Neuronal stem cell (in vitro differentiated cells): ENCODE measurements at regions not wholly inside any gene's neighbourhood (a gene's known extent, or its start where the extent isn't known, plus 50 kb on each side); places are given as distances from the start of the nearest gene placed in this dataset.

ENCODE experiments used
- DNase-seq: peaks from one replicate; pipeline ENCODE4 v3.0.0-alpha.2; 2013; ENCODE audit warnings: low spot score
- H2AFZ ChIP-seq: one replicate; pipeline ENCODE4 v1.6.1; 2013; ENCODE audit warnings: mild to moderate bottlenecking, low read length, inconsistent platforms
- H2AK5ac ChIP-seq: 2 replicates; pipeline ENCODE4 v1.6.1; 2013; ENCODE audit warnings: low read depth, mild to moderate bottlenecking, inconsistent platforms, low read length, moderate library complexity, mixed read lengths
- H2BK120ac ChIP-seq: 2 replicates; pipeline ENCODE4 v1.6.1; 2013; ENCODE audit warnings: low read depth, mild to moderate bottlenecking, inconsistent platforms, low read length, moderate library complexity, mixed read lengths
- H2BK12ac ChIP-seq: one replicate; pipeline ENCODE4 v1.6.1; 2013; ENCODE audit warnings: low read length, inconsistent platforms
- H2BK15ac ChIP-seq: 2 replicates; pipeline ENCODE4 v1.6.1; 2013; ENCODE audit warnings: mild to moderate bottlenecking, low read length, inconsistent platforms, mixed read lengths
- H2BK5ac ChIP-seq: one replicate; pipeline ENCODE4 v1.6.1; 2013; ENCODE audit warnings: inconsistent platforms, mild to moderate bottlenecking, low read length, moderate library complexity
- H3K14ac ChIP-seq: one replicate; pipeline ENCODE4 v1.6.1; 2013; ENCODE audit warnings: low read length, inconsistent platforms
- H3K18ac ChIP-seq: 2 replicates; pipeline ENCODE4 v1.6.1; 2013; ENCODE audit warnings: low read length, inconsistent platforms
- H3K23ac ChIP-seq: 2 replicates; pipeline ENCODE4 v1.6.1; 2013; ENCODE audit warnings: low read depth, mild to moderate bottlenecking, mixed read lengths, low read length, inconsistent platforms; ENCODE audit not compliant: poor library complexity
- H3K27ac ChIP-seq: replicated peaks from 3 replicates; pipeline ENCODE4 v1.5.1; 2013; ENCODE audit warnings: low read length, inconsistent platforms
- H3K27me3 ChIP-seq, 3 experiments: 2 replicates each; pipeline ENCODE4 v1.6.1; 2013; ENCODE audit warnings: low read length in 3 of 3, mild to moderate bottlenecking in 2 of 3, inconsistent platforms in 1 of 3, low read depth in 1 of 3, mixed read lengths in 1 of 3, moderate library complexity in 1 of 3; ENCODE audit not compliant: control insufficient read depth in 3 of 3, insufficient read depth in 3 of 3
- H3K36me3 ChIP-seq, 2 donors: replicated peaks in 1 of 2; 2 replicates each; pipeline ENCODE4 v1.6.1; 2013; ENCODE audit warnings: low read length in 2 of 2; ENCODE audit not compliant: control insufficient read depth in 2 of 2, insufficient read depth in 2 of 2
- H3K4ac ChIP-seq: 2 replicates; pipeline ENCODE4 v1.6.1; 2013; ENCODE audit warnings: inconsistent platforms, mild to moderate bottlenecking, low read length, moderate library complexity
- H3K4me1 ChIP-seq, 2 donors: 1 replicate in 1 of 2; 2 replicates in 1 of 2; pipeline ENCODE4 v1.6.1; 2013; ENCODE audit warnings: low read length in 2 of 2, low read depth in 1 of 2; ENCODE audit not compliant: control insufficient read depth in 2 of 2, insufficient read depth in 1 of 2
- H3K4me2 ChIP-seq: one replicate; pipeline ENCODE4 v1.6.1; 2013; ENCODE audit warnings: mild to moderate bottlenecking, low read length, inconsistent platforms; ENCODE audit not compliant: insufficient read depth, poor library complexity, severe bottlenecking
- H3K4me3 ChIP-seq, 2 donors: 2 replicates each; pipeline ENCODE4 v1.5.1; 2013; ENCODE audit warnings: low read length in 2 of 2, mild to moderate bottlenecking in 2 of 2, inconsistent platforms in 1 of 2, moderate library complexity in 1 of 2
- H3K79me1 ChIP-seq: one replicate; pipeline ENCODE4 v1.6.1; 2013; ENCODE audit warnings: low read depth, mild to moderate bottlenecking, inconsistent platforms, low read length, moderate library complexity
- H3K9ac ChIP-seq: one replicate; pipeline ENCODE4 v1.6.1; 2013; ENCODE audit warnings: mild to moderate bottlenecking, low read depth, low read length, inconsistent platforms; ENCODE audit not compliant: poor library complexity
- H3K9me3 ChIP-seq, 2 donors: replicated peaks in 1 of 2; 2 replicates each; pipeline versions ENCODE3 to v1.6.1; 2013; ENCODE audit warnings: low read length in 2 of 2, mild to moderate bottlenecking in 2 of 2, inconsistent platforms in 1 of 2, low read depth in 1 of 2, mixed read lengths in 1 of 2, moderate library complexity in 1 of 2; ENCODE audit not compliant: control insufficient read depth in 2 of 2, insufficient read depth in 1 of 2
- H4K8ac ChIP-seq: one replicate; pipeline ENCODE4 v1.6.1; 2013; ENCODE audit warnings: low read depth, mild to moderate bottlenecking, inconsistent platforms, low read length, moderate library complexity
- H4K91ac ChIP-seq: one replicate; pipeline ENCODE4 v1.6.1; 2013; ENCODE audit warnings: low read length, low read depth, mild to moderate bottlenecking, inconsistent platforms; ENCODE audit not compliant: poor library complexity
- whole genome bisulfite sequencing, 2 donors: extraction: QIAGEN DNeasy Blood & Tissue Kit; methylation state at CpG; one replicate each; pipeline ENCODE4 v1.1.7; 2013; ENCODE audit warnings: missing lambda C conversion rate in 2 of 2, mixed read lengths in 1 of 2; ENCODE audit not compliant: insufficient read length in 2 of 2, insufficient replicate concordance in 1 of 2; ENCODE audit errors: extremely low coverage in 2 of 2; 5-methylcytosine and 5-hydroxymethylcytosine counted together

DNA sequence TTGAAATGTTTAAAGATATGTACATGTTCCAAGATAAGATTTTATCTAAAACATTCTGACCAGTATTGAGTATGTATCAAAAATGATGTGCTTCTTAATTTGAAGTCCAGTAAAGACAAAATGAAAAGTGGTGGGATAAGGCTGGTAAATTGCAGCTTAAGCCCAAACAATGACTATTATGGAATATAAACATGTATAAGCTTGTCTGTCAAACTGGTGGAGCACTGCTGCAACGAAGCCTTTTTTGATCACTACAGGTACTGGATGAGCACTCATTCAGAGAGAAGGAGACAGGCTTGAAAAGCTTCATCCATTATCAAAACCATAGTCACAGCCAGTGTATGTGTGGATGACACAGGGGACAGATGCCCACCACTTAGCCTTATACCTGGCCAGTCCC, 138.4 kb downstream of the ATP23 start:
- Histone ChIP-seq H3K9ac (no peak overlapping the region), H3K4me2 (no peak overlapping the region), H2BK120ac (no peak overlapping the region), H3K9me3 (no peaks in the 10 kb centered on the region), H3K14ac (no peak overlapping the region), H2AK5ac (no peak overlapping the region), H3K79me1 (no peaks in the 10 kb centered on the region), H2BK5ac (no peak overlapping the region), H3K18ac (no peak overlapping the region), H3K4me3 (no peak overlapping the region), H2BK15ac (no peak overlapping the region), H3K27ac (no peak overlapping the region), H2AFZ (no peak overlapping the region), H2BK12ac (no peak overlapping the region), H3K27me3 (no peaks in the 10 kb centered on the region), H4K8ac (no peak overlapping the region), H4K91ac (no peak overlapping the region), H3K4ac (no peak overlapping the region), H3K4me1 (no peaks in the 10 kb centered on the region), H3K36me3 (no peaks in the 10 kb centered on the region), H3K23ac (no peak overlapping the region)
- WGBS, 2 donors: no CpG with 5 or more reads among the region's 1 CpG
- no peak for DNase-seq

DNA sequence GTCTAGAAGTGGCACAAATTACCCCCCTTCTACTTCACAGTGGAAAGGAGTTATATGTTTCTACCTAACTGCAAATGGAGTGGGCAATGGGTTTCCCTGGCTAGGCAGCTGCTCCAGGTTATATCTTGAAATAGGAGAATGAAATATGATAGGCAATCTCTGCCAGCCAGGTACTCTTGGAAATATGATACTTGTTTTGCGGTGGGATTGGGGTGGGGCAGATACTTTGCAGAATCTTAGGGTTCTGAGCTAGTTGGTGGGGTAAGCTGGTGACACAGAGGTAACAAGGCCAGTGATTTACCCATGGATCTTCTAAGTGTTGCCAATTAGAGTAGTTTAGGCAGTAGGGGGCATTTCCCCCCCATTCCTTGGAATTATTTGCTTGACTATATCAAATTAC, 140.1 kb downstream of the ATP23 start:
- H3K9me3 ChIP-seq: no peaks in the 10 kb centered on the region
- no peak overlapping the region for H4K91ac ChIP-seq
- no peak overlapping the region for H2AK5ac ChIP-seq
- no peak overlapping the region for H2BK12ac ChIP-seq
- no peak overlapping the region for H2BK120ac ChIP-seq
- no peak overlapping the region for H3K18ac ChIP-seq
- no CpG with 5 or more reads among the region's 1 CpG for WGBS, 2 donors
- no peak overlapping the region for H2AFZ ChIP-seq
- no peak for DNase-seq
- H3K4me1 ChIP-seq: no peaks in the 10 kb centered on the region
- H2BK15ac ChIP-seq: no peak overlapping the region
- no peak overlapping the region for H3K14ac ChIP-seq
- H4K8ac ChIP-seq: no peak overlapping the region
- H3K36me3 ChIP-seq: no peaks in the 10 kb centered on the region
- no peak overlapping the region for H3K4ac ChIP-seq
- no peak overlapping the region for H3K27ac ChIP-seq
- no peak overlapping the region for H2BK5ac ChIP-seq
- no peaks in the 10 kb centered on the region for H3K79me1 ChIP-seq
- no peak overlapping the region for H3K9ac ChIP-seq
- H3K27me3 ChIP-seq: no peaks in the 10 kb centered on the region
- H3K4me3 ChIP-seq: no peak overlapping the region
- no peak overlapping the region for H3K4me2 ChIP-seq
- H3K23ac ChIP-seq: no peak overlapping the region

DNA sequence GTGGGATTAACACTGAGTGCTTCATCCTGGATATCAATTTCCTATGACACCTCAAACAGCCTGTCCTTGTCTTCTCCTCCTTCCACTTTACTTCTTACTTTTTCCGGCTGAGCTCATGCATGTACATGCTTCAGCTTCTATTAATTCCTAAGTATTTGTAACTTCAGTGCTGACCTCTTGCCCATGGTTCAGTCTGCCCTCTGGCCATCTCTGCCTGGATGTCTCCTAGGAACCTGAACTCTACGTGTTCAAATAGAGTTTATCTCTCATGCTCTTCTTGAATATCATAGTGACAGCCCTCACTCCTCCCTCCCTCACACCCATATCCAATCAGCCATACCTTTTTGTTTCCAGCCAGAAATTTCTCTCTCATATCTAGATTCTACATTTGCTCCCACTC, 141.6 kb downstream of the ATP23 start:
- H3K4ac ChIP-seq: no peak overlapping the region
- no peak overlapping the region for H2AK5ac ChIP-seq
- H3K27me3 ChIP-seq: no peaks in the 10 kb centered on the region
- no peak overlapping the region for H3K4me3 ChIP-seq
- H3K4me1 ChIP-seq: peaks cover 0 to 4% of the 10 kb centered on the region in 2 donors
- WGBS, 2 donors: no CpG with 5 or more reads among the region's 2 CpGs
- no peak overlapping the region for H3K23ac ChIP-seq
- H3K4me2 ChIP-seq: no peak overlapping the region
- H2BK120ac ChIP-seq: no peak overlapping the region
- no peaks in the 10 kb centered on the region for H3K9me3 ChIP-seq
- H2BK15ac ChIP-seq: no peak overlapping the region
- H2BK5ac ChIP-seq: no peak overlapping the region
- no peak overlapping the region for H3K18ac ChIP-seq
- H3K79me1 ChIP-seq: no peaks in the 10 kb centered on the region
- H3K14ac ChIP-seq: no peak overlapping the region
- H3K27ac ChIP-seq: no peak overlapping the region
- H2AFZ ChIP-seq: no peak overlapping the region
- no peak for DNase-seq
- no peaks in the 10 kb centered on the region for H3K36me3 ChIP-seq
- H4K8ac ChIP-seq: no peak overlapping the region
- H4K91ac ChIP-seq: no peak overlapping the region
- H3K9ac ChIP-seq: no peak overlapping the region
- no peak overlapping the region for H2BK12ac ChIP-seq

DNA sequence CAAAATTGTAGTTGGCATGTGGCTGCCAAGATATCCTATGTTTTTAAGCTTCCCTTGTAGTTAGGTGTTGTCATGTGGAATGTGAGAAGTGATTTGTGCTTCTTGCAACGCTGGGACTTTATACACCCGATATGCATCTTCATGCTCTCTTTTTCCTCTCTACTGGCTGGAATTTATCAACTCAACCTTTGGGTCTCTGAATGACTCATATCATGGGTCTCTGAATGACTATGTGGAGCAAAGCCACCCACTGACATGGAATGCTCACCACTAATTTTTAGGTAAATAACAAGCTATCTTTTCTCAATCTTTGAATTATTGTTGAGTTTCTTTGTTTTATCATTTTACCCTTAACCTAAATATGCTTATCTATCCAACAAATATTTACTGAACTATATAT, 144.6 kb downstream of the ATP23 start:
- H2BK5ac ChIP-seq: no peak overlapping the region
- no peaks in the 10 kb centered on the region for H3K36me3 ChIP-seq

More for the DNA sequence above, 144.6 kb downstream of the ATP23 start:
- Histone ChIP-seq H2AK5ac (no peak overlapping the region), H3K79me1 (peaks cover 1% of the 10 kb centered on the region), H2BK12ac (no peak overlapping the region), H3K4me1 (peaks cover 0 to 4% of the 10 kb centered on the region in 2 donors), H3K9ac (no peak overlapping the region), H3K4ac (no peak overlapping the region), H3K4me3 (no peak overlapping the region), H2BK15ac (no peak overlapping the region), H3K18ac (no peak overlapping the region), H4K8ac (no peak overlapping the region), H3K23ac (no peak overlapping the region), H2BK120ac (no peak overlapping the region), H3K9me3 (no peaks in the 10 kb centered on the region), H3K27me3 (no peaks in the 10 kb centered on the region), H3K4me2 (no peak overlapping the region), H4K91ac (no peak overlapping the region), H2AFZ (no peak overlapping the region), H3K27ac (no peak overlapping the region), H3K14ac (no peak overlapping the region)
- DNase-seq: no peak
- WGBS, 2 donors: no CpG with 5 or more reads among the region's 2 CpGs
